Spleen (tissue), 11 donors: ENCODE measurements at regions not wholly inside any gene's neighbourhood (a gene's known extent, or its start where the extent isn't known, plus 50 kb on each side); places are given as distances from the start of the nearest gene placed in this dataset.

ENCODE experiments used
- DNase-seq: peaks from one replicate; pipeline ENCODE4 v3.0.0-alpha.2; 2020
- H3K27ac ChIP-seq, 8 donors: fragments of 200-600 bp; sonication (generic) in 7 of 8; 1 replicate in 4 of 8; 2 replicates in 4 of 8; pipeline versions ENCODE4 v1.5.0 to v1.8.0; 2016 to 2021; ENCODE audit warnings: inconsistent platforms in 4 of 8, mild to moderate bottlenecking in 4 of 8, moderate library complexity in 1 of 8
- H3K27me3 ChIP-seq, 7 donors: fragments of 200-600 bp; sonication (generic) in 6 of 7; replicated peaks in 1 of 7; 1 replicate in 4 of 7; 2 replicates in 3 of 7; pipeline versions ENCODE4 v1.5.0 to v1.8.0; 2016 to 2021; ENCODE audit warnings: inconsistent platforms in 3 of 7, mild to moderate bottlenecking in 1 of 7
- H3K36me3 ChIP-seq, 6 donors: fragments of 200-600 bp; sonication (generic) in 5 of 6; 1 replicate in 4 of 6; 2 replicates in 2 of 6; pipeline versions ENCODE4 v1.5.0 to v1.8.0; 2016 to 2021; ENCODE audit warnings: inconsistent platforms in 2 of 6
- H3K4me1 ChIP-seq, 6 donors: fragments of 200-600 bp; sonication (generic) in 5 of 6; 1 replicate in 3 of 6; 2 replicates in 3 of 6; pipeline versions ENCODE4 v1.5.0 to v1.8.0; 2016 to 2021; ENCODE audit warnings: inconsistent platforms in 3 of 6
- H3K4me3 ChIP-seq, 8 donors: fragments of 200-600 bp; sonication (generic) in 7 of 8; 1 replicate in 4 of 8; 2 replicates in 4 of 8; pipeline versions ENCODE4 v1.5.0 to v1.8.0; 2016 to 2021; ENCODE audit warnings: inconsistent platforms in 4 of 8, mild to moderate bottlenecking in 4 of 8, moderate library complexity in 2 of 8
- H3K9me3 ChIP-seq, 8 donors: fragments of 200-600 bp; sonication (generic) in 7 of 8; 1 replicate in 4 of 8; 2 replicates in 4 of 8; pipeline versions ENCODE4 v1.5.0 to v1.8.0; 2016 to 2021; ENCODE audit warnings: inconsistent platforms in 4 of 8
- CTCF ChIP-seq, 11 experiments: fragments of 200-600 bp in 7 of 11; fragments of 450-650 bp in 4 of 11; sonication (generic) in 4 of 11; IDR thresholded peaks in 8 of 11; conservative IDR thresholded peaks in 3 of 11; 1 replicate in 7 of 11; 2 replicates in 4 of 11; pipeline versions ENCODE4 v1.4.0 to v1.8.0; 2016 to 2021; ENCODE audit warnings: antibody characterized with exemption in 11 of 11, inconsistent platforms in 4 of 11, mild to moderate bottlenecking in 1 of 11
- POLR2A ChIP-seq, 3 donors: fragments of 450-650 bp; IDR thresholded peaks; one replicate each; pipeline ENCODE4 v1.5.1; 2017; ENCODE audit warnings: antibody characterized with exemption in 3 of 3, mild to moderate bottlenecking in 1 of 3
- POLR2AphosphoS5 ChIP-seq, 3 donors: sonication (generic); formaldehyde crosslinking; IDR thresholded peaks; one replicate each; pipeline ENCODE4 v1.5.1; 2017; ENCODE audit warnings: antibody characterized with exemption in 3 of 3
- WGBS, 5 donors: extraction: QIAGEN DNeasy Blood & Tissue Kit in 3 of 5; methylation state at CpG; one replicate each; pipeline versions ENCODE4 v1.1.5 to v1.1.7; 2013 to 2018; 5-methylcytosine and 5-hydroxymethylcytosine counted together
- intact Hi-C: fragments of 100-400 bp; cut with DNase I; formaldehyde crosslinking; loops from one replicate; pipeline ENCODE4 v1.15.0; 2023; ENCODE audit warnings: low total_unique reads
- donor health status: healthy with polysubstance abuse.
- donor health status: DM: no; HTN: no; CAD: no; lungs with moderate emphysema.
- donor health status: DM: no; HTN: no; CAD: no.
- donor health status: Bipolar disorder and iron deficiency.
- donor health status: healthy.
- donor health status: DM: no; HTN: no; CAD: no.
- donor health status: DM: yes; HTN: yes; CAD: no.

GRCh38 chr3:41118461-41119390, 80.6 kb upstream of the CTNNB1 start:
- DNase-seq = no peak
- intact Hi-C loops = no loop called here
- Histone ChIP-seq H3K27ac (peak overlapping the region in 4 of 8 donors; percentile 63 to 79 (median 71)), H3K36me3 (no peaks in the 10 kb centered on the region), H3K4me1 (peaks cover 15 to 27% (median 19%) of the 10 kb centered on the region in 6 donors), H3K4me3 (no peak overlapping the region), H3K27me3 (peaks cover 0 to 12% (median 0%) of the 10 kb centered on the region in 7 donors), H3K9me3 (no peaks in the 10 kb centered on the region)
- 82 to 90% (median 88%) methylated on average over 10 of the region's 10 CpGs for WGBS, 5 donors
- TF ChIP-seq POLR2AphosphoS5 (IDR thresholded peaks at IDR 0.05) (no peak), POLR2A (IDR thresholded peaks at IDR 0.05) (no peak), CTCF (IDR thresholded peaks at IDR 0.05 in 8 of 11, conservative IDR thresholded peaks at IDR 0.05 in 3 of 11) (no peak)

- peaks cover 15 to 27% (median 19%) of the 10 kb centered on the region in 6 donors for H3K4me1 ChIP-seq
- H3K36me3 ChIP-seq = no peaks in the 10 kb centered on the region
- intact Hi-C loops = no loop called here
- no peak overlapping the region for H3K4me3 ChIP-seq
- no peak overlapping the region for H3K27ac ChIP-seq
- DNase-seq = no peak
- WGBS, 5 donors = 58 to 72% (median 69%) methylated on average over 7 of the region's 7 CpGs
- TF ChIP-seq CTCF (IDR thresholded peaks at IDR 0.05 in 8 of 11, conservative IDR thresholded peaks at IDR 0.05 in 3 of 11) (no peak), POLR2AphosphoS5 (IDR thresholded peaks at IDR 0.05) (no peak), POLR2A (IDR thresholded peaks at IDR 0.05) (no peak)
- peaks cover 0 to 12% (median 0%) of the 10 kb centered on the region in 7 donors for H3K27me3 ChIP-seq
- peaks cover 0 to 10% (median 0%) of the 10 kb centered on the region in 8 donors for H3K9me3 ChIP-seq
Observed at GRCh38 chr3:41120460-41120859, 78.8 kb upstream of the CTNNB1 start.

- intact Hi-C loops = no loop called here
- Histone ChIP-seq H3K27ac (no peak overlapping the region), H3K4me3 (no peak overlapping the region), H3K36me3 (no peaks in the 10 kb centered on the region), H3K4me1 (no peaks in the 10 kb centered on the region), H3K9me3 (peaks cover 0 to 48% (median 23%) of the 10 kb centered on the region in 8 donors), H3K27me3 (no peaks in the 10 kb centered on the region)
- WGBS, 5 donors = 80 to 92% (median 88%) methylated on average over 2 of the region's 2 CpGs
- DNase-seq = no peak
- TF ChIP-seq POLR2AphosphoS5 (IDR thresholded peaks at IDR 0.05) = no peak
- no peak for TF ChIP-seq POLR2A (IDR thresholded peaks at IDR 0.05)
- TF ChIP-seq CTCF (IDR thresholded peaks at IDR 0.05 in 8 of 11, conservative IDR thresholded peaks at IDR 0.05 in 3 of 11) = no peak
Observed at GRCh38 chr3:41125258-41125657, 74.0 kb upstream of the CTNNB1 start.

GRCh38 chr3:41126472-41126871, 72.8 kb upstream of the CTNNB1 start:
- H3K36me3 ChIP-seq = no peaks in the 10 kb centered on the region
- no peaks in the 10 kb centered on the region for H3K4me1 ChIP-seq
- intact Hi-C loops = no loop called here
- 87 to 97% (median 91%) methylated on average over 4 of the region's 4 CpGs for WGBS, 5 donors
- no peak overlapping the region for H3K4me3 ChIP-seq
- H3K27ac ChIP-seq = no peak overlapping the region
- H3K27me3 ChIP-seq = no peaks in the 10 kb centered on the region
- TF ChIP-seq POLR2AphosphoS5 (IDR thresholded peaks at IDR 0.05) (no peak), POLR2A (IDR thresholded peaks at IDR 0.05) (no peak), CTCF (IDR thresholded peaks at IDR 0.05 in 8 of 11, conservative IDR thresholded peaks at IDR 0.05 in 3 of 11) (no peak)
- DNase-seq = no peak
- peaks cover 0 to 60% (median 29%) of the 10 kb centered on the region in 8 donors for H3K9me3 ChIP-seq
